GM18499 (cell line): ENCODE measurements at regions not wholly inside any gene's neighbourhood (a gene's known extent, or its start where the extent isn't known, plus 50 kb on each side); places are given as distances from the start of the nearest gene placed in this dataset.
"Not testable (repeated sequence)": the region's sequence is repeated elsewhere in the genome, so short reads cannot be mapped to it uniquely, and the experiment has no call there.

Source experiments
- ATAC-seq: cut with Tn5 transposase; IDR thresholded peaks from one replicate; pipeline ENCODE4 v1.9.1; 2021; ENCODE audit warnings: moderate number of reproducible peaks; ENCODE audit not compliant: insufficient read depth, unreplicated experiment

DNA sequence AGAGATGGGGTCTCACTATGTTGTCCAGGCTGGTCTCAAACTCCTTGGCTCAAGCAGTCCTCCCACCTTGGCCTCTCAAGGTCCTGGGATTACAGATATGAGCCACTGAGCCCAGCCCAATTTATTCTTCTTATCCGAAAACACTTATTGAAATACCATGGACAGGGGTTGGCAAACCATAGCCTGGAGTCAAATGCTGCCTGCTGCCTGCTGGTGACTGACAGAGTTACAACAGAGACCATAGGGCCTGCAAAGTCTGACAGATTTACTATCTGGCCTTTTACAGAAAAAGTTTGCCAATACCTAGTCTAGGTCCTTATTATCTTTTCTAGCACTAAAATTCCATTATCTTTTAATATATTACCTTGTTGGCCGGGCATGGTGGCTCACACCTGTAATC, 87.1 kb upstream of the ZNF281 start:
- ATAC-seq, result no peak

DNA sequence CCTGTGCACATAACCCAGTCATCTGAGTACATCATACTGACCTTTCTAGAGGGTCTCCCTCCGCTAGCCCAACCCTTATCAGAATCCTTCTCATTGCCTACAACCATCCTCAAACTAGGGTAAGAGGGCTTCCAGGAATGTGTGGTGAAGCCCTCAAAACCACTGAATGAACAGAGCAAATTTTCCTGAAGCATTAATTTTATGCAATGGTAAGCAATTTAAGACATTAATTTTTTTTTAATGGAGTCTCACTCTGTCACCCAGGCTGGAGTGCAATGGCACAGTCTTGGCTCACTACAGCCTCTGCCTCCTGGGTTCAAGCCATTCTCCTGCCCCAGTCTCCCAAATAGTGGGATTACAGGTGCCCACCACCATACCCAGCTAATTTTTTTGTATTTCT, 86.1 kb upstream of the ZNF281 start:
- no peak for ATAC-seq

DNA sequence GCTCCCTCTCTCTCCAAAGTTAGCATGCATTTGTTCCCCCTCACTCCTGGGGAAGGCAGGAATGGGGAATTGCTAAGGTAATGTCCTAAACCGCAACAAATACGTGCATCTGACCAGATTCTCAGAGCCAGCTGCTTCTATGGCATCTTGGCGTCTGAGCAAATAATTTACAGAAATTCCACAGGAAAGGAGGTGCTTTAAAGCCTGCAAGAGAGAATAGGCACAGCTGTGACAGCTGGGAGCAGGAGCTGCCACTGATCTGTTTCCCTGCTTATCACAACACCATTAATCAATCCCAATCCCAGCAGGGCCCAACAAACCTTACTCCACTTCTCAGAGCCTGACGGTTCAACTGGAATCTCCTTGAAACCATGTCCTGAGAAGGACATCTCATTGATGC, 83.5 kb upstream of the ZNF281 start:
- ATAC-seq, result no peak

DNA sequence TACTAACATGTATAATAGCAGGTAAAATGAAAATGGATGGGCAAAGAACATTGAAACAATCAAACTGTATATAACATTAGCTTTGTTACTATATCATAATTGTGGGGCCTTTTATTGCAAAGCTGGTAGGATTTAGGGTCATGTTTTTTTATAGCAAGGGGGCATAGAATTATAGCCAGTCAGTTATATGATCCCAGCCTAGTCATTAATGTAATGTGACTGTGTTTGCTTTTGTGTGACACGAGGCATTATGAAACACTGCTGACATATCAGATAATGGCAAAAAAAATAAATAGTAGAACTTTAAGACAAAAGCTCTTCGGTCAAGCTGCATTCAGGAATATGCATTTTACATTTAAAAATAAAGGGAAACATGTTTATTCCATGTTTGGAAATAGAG, 81.3 kb upstream of the ZNF281 start:
- no peak for ATAC-seq

DNA sequence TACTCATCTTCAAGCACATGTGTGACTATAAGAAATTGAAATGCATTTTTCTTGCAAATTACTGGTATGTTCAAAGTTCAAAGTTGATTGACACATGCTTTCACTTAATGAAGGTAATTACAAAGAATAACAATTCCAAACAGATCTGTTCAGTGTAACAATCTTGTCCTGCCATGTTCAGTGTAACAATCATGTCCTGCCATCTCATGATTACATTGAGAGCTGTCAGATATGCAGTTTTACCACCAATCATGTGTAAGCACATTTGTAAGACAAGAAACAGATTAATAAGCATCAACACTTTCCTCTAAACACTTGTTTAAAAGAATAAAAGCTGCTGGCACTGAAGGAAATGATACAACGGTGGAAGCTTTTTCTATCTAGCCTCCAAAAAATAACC, 80.3 kb upstream of the ZNF281 start:
- ATAC-seq, result no peak

DNA sequence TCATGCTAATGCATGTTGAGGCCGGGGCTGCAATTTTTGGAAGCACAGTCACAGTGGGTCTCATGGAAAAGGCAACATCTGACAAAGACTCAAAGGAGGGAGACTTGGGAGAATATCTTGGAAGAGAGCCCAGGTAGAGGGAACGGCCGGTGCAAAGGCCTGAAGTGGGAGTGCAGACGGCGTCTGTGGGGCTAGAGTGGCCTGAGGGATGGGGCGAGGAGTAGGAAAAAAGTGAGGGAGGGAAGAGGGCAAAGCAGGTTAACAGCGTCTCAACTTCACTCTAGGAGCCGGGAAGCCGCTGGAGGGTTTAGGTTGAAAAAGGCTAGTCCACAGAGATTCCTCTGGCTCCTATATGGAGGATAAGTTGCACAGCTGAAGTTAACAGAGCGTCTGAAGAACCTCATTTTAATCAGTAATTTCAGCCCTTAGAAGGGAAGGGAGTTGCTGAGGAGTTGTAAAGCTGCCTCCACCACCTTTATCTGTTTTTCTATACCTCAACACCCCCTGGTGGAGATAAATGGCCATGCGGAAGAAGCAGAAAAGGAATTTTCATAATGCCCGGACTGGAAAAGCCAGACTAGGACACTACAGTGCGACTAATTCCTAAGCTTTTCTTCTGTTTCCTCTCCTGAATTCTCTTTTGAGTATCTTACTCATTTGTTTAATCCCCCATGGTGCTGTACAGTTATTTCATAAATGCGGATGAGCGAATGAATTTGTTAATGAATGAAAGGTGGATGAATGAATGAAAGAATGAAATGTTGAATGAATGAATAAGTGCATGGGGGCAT, 78.7 kb upstream of the ZNF281 start:
- peak; percentile 55 for ATAC-seq

DNA sequence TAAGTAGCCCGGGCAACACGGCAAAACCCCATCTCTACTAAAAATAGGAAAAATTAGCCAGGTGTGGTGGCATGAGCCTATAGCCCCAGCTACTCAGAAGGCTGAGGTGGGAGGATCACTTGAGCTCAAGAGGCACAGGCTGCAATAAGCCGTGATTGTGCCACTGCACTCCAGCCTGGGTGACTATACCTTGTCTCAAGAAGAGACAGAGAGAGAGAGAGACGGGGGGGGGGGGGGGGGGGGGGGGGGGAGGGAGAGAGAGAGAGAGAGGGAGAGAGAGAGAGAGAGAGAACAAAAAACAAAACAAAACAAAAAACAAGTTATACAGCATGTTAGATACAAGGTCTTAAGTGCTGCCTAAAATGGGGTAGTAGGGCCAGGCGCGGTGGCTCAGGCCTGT, 77.8 kb upstream of the ZNF281 start:
- ATAC-seq, result no peak

DNA sequence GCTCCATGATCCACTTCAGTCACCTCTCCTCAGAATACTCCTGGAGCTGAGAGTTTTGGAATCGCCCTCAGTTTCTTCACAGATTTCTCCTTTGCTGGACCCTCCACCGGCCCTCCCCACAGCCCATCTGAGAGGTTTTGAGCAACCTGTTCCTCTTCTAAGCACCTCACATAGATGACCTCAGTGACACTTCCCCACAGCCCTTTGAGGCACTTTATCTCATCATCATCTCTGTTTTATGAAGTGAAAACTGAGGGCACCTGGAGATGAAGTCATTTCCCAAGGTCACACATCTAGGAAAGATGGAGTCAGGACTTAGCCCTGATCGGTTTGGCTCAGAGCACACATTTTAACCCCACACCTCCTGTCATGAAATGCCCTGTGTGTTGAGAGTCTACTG, 76.8 kb upstream of the ZNF281 start:
- no peak for ATAC-seq

DNA sequence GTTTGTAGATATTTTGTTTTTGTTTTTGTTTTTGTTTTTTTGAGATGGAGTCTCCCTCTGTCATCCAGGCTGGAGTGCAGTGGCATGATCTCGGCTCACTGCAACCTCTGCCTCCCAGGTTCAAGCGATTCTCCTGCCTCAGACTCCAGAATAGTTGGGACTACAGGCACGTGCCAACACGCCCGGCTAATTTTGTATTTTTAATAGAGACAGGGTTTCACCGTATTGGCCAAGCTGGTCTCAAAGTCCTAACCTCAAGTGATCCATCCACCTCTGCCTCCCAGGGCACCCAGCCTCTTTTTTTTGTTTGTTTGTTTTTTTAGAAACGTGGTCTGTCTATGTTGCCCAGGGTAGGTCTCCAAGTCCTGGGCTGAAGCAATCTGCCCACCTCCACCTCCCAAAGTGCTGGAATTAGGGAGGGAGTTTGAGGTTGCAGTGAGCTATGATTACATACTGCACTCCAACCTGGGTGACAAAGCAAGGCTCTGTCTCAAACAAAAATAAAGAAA, 74.7 kb upstream of the ZNF281 start:
- ATAC-seq, result not testable (repeated sequence)

DNA sequence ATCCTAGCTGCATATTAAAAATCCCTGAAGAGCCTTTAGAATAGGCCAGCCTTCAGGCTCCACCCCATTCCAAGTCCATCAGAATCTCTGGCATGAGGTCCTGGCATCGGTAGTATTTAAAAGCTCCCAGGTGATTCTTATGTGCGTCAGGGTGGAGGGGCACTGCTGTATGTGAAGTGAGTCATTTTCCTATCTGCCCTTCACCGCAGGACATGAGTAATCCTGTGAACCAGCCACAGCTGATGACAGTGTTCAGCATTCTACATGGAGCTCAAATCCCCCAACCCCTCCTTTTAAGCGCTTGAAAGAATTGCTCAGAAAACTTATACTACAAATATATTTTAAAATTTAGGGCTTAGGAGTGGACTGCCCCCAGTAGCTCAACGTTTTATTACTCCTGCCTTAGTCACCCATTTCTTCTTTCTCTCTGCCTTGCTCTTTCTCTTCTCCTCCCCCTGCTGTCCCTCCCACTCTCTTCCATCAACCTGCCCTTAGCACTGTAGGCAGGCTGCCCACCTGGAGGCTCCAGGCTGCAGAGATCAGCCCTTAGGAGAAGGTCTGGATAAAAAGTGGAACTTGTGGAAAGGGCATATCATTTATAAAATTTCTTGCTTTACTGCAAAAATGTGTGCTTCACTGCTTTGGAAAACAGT, 73.8 kb upstream of the ZNF281 start:
- peak; percentile 93 for ATAC-seq

DNA sequence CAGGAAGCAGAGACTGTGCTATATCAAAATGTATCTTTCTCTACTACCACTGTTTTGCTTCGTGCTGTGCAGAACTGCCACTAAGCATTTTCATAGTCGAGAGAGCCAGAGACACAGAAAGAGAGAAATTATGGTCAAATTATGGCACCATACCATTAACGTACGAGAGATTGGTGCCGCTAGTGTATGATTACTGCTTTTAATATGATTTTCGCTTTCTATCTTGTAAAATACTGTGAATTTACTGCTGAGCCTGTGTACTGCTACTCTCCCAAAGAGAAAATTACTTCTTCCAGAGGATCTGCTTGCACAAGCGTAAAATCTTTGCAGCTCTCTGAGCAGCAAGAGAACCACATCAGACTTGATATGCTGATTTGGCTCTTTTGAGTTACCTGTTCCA, 71.1 kb upstream of the ZNF281 start:
- ATAC-seq, result no peak

DNA sequence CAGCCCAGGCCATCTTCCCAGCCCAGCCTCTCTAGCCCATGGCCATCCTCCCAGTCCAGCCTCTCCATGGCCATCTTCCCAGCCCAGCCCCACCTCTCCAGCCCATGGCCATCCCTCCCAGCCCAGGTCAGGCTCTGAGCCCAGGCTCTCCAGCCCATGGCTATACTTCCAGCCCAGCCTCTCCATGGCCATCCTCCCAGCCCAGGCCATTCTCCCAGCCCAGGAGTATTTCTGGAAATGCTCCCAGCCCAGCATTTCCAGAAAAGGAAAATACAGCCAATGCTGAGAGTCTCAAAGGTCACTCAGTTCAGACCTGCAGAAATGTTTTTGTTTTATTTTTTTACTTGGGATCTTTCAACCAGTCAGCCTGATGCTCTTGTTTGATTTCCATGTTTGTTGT, 70.0 kb upstream of the ZNF281 start:
- ATAC-seq, result no peak

DNA sequence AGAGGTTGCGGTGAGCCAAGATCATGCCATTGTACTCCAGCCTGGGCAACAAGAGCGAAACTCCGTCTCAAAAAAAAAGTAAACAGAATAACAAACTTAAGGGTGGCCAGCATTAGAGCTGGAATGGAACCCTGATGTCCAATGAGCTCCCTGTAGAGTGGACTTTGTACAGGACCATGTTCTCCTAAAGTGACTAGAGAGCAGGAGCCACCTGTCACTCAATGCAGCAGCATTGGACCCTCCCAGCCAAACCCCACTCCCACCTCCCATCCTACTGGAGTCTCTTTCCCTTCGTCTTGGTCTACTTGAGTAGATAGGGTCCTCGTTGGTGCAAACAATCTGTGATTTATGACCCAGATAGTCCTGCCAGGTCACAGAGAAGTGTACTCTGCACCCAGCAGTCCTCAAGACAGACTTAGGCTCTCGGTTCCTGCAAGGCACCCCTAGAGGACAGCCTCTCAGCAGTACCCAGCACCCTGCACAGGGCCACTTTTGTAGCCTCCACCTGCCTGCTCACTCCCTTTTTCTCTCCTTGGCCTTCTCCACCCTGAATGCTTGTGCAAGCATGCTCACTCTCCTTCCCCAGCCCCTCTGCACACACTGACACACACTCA, 69.2 kb upstream of the ZNF281 start:
- no peak for ATAC-seq

DNA sequence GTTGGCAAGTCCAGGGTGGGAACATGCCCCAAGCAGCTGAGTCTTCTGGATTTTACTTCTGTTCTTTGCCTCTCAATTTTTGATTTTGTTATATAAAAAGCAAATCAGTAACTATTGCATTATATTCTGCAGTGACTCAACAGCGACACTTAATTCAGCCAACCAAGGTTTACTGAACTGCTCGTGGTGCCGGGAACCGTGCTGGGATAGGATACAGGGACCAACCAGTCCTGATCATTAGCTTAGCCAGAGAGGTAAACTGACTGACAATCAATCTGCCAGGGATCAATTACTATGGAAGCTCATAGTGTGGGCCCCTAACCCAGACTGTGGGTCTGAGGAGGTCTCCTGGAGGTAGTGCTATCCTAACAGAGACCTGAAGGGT, 68.4 kb upstream of the ZNF281 start:
- no peak for ATAC-seq

DNA sequence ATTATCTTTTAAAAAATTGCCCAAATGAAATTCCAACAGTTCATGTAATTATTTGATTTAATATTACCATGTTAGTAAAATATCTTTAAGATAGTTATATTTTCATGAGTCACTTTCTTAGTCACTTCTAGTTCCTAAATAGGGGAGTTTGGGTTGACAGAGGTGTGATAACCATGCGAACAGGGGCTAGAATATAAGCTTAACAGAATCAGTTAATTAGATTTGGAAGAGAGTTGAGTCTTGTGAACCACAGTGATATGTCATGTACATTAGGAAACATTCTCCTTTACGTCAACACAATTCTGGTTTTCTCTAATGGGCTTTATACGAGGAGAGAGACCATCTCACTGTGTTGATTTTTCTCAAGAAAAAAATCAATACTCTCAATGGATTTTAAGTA, 64.8 kb upstream of the ZNF281 start:
- no peak for ATAC-seq

DNA sequence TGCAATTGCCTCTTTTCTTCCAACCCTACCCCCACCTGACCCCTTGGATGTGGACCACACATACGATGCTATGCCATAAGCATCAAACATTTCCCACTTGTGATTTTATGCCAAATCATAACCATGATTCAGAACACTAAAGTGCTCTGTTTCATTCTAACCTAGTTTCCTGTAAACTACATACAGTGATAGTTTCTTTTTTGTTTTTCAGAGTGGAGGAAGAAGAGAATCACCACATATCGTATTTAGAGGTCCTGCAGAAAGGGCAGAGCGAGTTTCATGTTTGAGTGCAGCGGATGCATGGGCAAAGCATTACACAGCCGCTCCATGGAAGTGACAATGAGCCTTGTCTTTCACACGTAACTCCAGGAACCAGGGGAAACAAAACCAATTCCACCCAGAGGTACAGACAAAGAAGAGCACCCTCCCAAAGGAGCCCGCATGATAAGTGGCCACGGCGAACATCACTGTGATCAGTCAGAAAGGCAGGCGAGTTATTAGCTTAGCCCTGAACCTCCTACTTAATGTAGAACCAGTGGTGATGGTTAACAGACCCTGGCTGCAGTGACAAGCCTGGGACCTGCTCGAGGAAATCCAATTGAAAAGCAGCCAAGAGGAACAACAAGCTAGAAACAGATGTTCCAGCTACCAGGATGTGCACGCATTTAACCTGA, 64.0 kb upstream of the ZNF281 start:
- peak; percentile 73 for ATAC-seq

DNA sequence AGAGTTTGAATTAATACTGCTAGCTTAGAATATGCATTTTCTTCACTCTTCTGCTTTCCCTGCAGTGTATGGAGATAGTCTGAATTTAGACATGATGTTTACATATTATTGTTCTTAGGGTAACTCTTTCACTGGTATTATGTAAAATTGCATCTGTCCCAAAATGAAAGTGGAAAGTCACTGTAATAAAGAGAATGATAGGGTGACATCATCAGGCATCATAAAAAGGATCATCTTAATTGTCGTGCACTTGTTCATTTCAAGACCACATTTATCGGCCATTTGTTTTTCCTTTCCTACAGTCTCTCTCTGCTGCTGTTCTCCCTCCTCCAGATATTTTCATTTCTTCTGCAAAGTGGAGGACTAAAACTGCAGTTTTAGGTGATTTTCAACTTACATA, 61.9 kb upstream of the ZNF281 start:
- ATAC-seq, result no peak

DNA sequence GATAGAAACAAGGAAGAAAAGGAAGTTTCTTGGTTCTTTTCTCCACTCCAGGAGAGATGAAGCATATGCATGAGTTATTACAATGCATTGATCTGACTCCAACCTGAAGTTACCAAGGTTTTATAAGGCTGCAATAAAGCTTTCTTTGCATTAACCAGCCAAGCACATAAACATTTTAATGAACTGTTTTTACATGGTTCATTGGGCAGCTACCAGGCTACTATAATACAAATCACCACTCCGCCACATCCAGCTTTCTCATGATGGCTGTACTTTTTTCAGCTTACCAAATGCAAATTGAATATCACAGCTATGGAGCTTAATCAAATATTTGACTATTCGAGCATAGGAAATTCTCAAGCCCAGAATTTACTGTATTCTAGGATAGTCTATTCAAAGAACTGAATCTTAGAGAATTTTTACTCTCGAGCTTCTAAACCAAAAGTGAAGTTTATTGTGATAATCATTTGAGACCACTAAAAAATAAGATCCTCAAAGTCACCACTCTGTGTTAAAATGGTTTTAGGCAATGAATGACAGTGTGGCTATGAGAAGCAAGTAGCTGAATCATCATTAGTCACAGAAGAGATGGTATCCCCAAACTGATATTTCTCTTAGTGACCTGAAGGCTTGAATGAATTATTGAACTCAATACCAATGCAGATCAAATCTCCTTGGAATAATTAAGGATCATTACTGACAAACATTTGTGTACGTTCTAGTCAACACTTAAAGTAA, 58.6 kb upstream of the ZNF281 start:
- ATAC-seq, result no peak

DNA sequence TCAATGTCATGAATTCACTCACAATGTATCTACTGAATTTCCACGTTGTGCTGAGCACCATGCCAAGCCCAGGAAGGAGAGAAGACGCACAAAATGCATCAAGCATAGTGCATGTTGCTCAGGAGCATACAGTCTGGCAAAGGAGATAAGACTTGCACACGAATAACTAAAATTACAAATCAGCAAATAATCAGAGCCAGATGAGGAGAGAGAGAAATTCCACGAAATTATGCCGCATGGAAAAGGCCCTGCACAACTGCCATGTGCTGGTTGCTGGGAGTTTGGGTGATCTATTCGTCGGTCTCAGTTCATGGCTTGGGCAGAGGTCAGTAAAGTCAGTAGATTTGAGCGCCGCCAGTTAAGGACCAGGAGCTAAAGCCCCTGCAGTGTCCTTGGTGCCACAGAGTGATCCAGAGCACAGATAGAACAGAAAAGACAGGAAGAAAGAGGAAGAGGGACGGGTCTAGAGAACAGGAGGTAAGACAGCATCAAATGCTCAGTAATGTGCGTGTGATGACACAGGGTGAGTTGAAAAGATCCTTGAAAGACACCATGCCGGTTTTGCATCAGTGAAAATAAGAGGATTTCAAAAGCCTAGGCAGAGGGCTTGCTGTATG, 55.1 kb upstream of the ZNF281 start:
- no peak for ATAC-seq
